Ovary (tissue), 7 donors: ENCODE measurements at regions not wholly inside any gene's neighbourhood (a gene's known extent, or its start where the extent isn't known, plus 50 kb on each side); places are given as distances from the start of the nearest gene placed in this dataset.

ENCODE experiments used
- DNase-seq, 5 donors: peaks; one replicate each; pipeline ENCODE4 v3.0.0-alpha.2; 2019 to 2020
- H3K27ac ChIP-seq, 2 donors: fragments of 200-600 bp; one replicate each; pipeline versions ENCODE4 v1.5.1 to v1.8.0; 2019 to 2022
- H3K27me3 ChIP-seq: fragments of 200-600 bp; one replicate; pipeline ENCODE4 v1.8.0; 2022
- H3K36me3 ChIP-seq: fragments of 200-600 bp; sonication (generic); one replicate; pipeline ENCODE4 v1.5.1; 2019
- H3K4me1 ChIP-seq: one replicate; pipeline ENCODE4 v1.8.1; 2013; ENCODE audit warnings: mild to moderate bottlenecking, moderate library complexity; ENCODE audit not compliant: insufficient read depth
- H3K4me3 ChIP-seq: fragments of 200-600 bp; sonication (generic); one replicate; pipeline ENCODE4 v1.5.1; 2017
- H3K9me3 ChIP-seq, 2 donors: fragments of 200-600 bp in 1 of 2; sonication (generic) in 1 of 2; one replicate each; pipeline versions ENCODE4 v1.5.1 to v1.8.1; 2013 to 2019; ENCODE audit warnings: mild to moderate bottlenecking in 1 of 2, moderate library complexity in 1 of 2
- CTCF ChIP-seq, 3 donors: fragments of 450-650 bp in 2 of 3; fragments of 200-600 bp in 1 of 3; IDR thresholded peaks; one replicate each; pipeline versions ENCODE4 v1.5.1 to v1.8.0; 2016 to 2022; ENCODE audit warnings: antibody characterized with exemption in 3 of 3, mild to moderate bottlenecking in 1 of 3
- EP300 ChIP-seq: sonication (generic); formaldehyde crosslinking; IDR thresholded peaks from one replicate; pipeline ENCODE4 v1.6.1; 2017; ENCODE audit warnings: antibody characterized with exemption
- POLR2A ChIP-seq: fragments of 450-650 bp; IDR thresholded peaks from one replicate; pipeline ENCODE4 v1.6.1; 2017; ENCODE audit warnings: antibody characterized with exemption, mild to moderate bottlenecking, moderate library complexity
- WGBS, 3 donors: extraction: QIAGEN DNeasy Blood & Tissue Kit in 1 of 3; methylation state at CpG; one replicate each; pipeline versions ENCODE4 v1.1.5 to v1.1.7; 2013 to 2017; 5-methylcytosine and 5-hydroxymethylcytosine counted together
- intact Hi-C, 4 donors: fragments of 100-400 bp; cut with DNase I; formaldehyde crosslinking; loops; one replicate each; pipeline versions ENCODE4 v1.11.0 to v1.15.1; 2022 to 2023
- donor health status: DM: no; HTN: no; CAD: no; lungs with moderate emphysema.
- donor health status: DM: no; HTN: no; CAD: no.
- donor health status: Bipolar disorder and iron deficiency.
- donor health status: DM: no; HTN: no; CAD: no.
- donor health status: DM: yes; HTN: yes; CAD: no.

GRCh38 chr4:180664766-180665368 lies 1578.3 kb upstream of the TENM3 start:
- Histone ChIP-seq H3K27me3 (no peaks in the 10 kb centered on the region), H3K27ac (no peak overlapping the region), H3K9me3 (no peaks in the 10 kb centered on the region), H3K4me1 (no peaks in the 10 kb centered on the region), H3K36me3 (no peaks in the 10 kb centered on the region), H3K4me3 (no peak overlapping the region)
- no peak for TF ChIP-seq EP300
- no peak for TF ChIP-seq POLR2A
- peak in 1 of 3 donors; percentile 11 for TF ChIP-seq CTCF (IDR thresholded peaks at IDR 0.05)
- intact Hi-C loops, result no loop called here
- WGBS, 3 donors, result 1 to 5% (median 1%) methylated on average over 5 of the region's 5 CpGs
- DNase-seq, result peak in 4 of 5 donors; percentile 21 to 56 (median 36)

- Histone ChIP-seq H3K27me3 (no peaks in the 10 kb centered on the region), H3K27ac (no peak overlapping the region), H3K9me3 (no peaks in the 10 kb centered on the region), H3K36me3 (no peaks in the 10 kb centered on the region), H3K4me3 (no peak overlapping the region), H3K4me1 (no peaks in the 10 kb centered on the region)
- no peak for DNase-seq
- 1 to 4% (median 1%) methylated on average over 2 of the region's 2 CpGs for WGBS, 3 donors
- TF ChIP-seq POLR2A, result no peak
- no peak for TF ChIP-seq EP300
- no peak for TF ChIP-seq CTCF (IDR thresholded peaks at IDR 0.05)
- intact Hi-C loops, result no loop called here
These were observed 1577.7 kb upstream of the TENM3 start for GRCh38 chr4:180665481-180665880.

GRCh38 chr4:180665994-180666824 lies 1577.0 kb upstream of the TENM3 start:
- H3K36me3 ChIP-seq, result no peaks in the 10 kb centered on the region
- no peak overlapping the region for H3K4me3 ChIP-seq
- 35 to 44% (median 36%) methylated on average over 7 of the region's 7 CpGs for WGBS, 3 donors
- no peaks in the 10 kb centered on the region for H3K27me3 ChIP-seq
- TF ChIP-seq CTCF (IDR thresholded peaks at IDR 0.05), result no peak
- TF ChIP-seq EP300, result no peak
- no peak for TF ChIP-seq POLR2A
- H3K9me3 ChIP-seq, result no peaks in the 10 kb centered on the region
- no peak for DNase-seq
- intact Hi-C loops, result no loop called here
- no peaks in the 10 kb centered on the region for H3K4me1 ChIP-seq
- no peak overlapping the region for H3K27ac ChIP-seq

GRCh38 chr4:180668732-180669131 lies 1574.5 kb upstream of the TENM3 start:
- Histone ChIP-seq H3K36me3 (no peaks in the 10 kb centered on the region), H3K4me1 (no peaks in the 10 kb centered on the region), H3K4me3 (no peak overlapping the region), H3K9me3 (no peaks in the 10 kb centered on the region), H3K27me3 (no peaks in the 10 kb centered on the region), H3K27ac (no peak overlapping the region)
- 90 to 92% (median 92%) methylated on average over 14 of the region's 14 CpGs for WGBS, 3 donors
- TF ChIP-seq EP300 (no peak), POLR2A (no peak), CTCF (IDR thresholded peaks at IDR 0.05) (no peak)
- DNase-seq, result no peak
- intact Hi-C loops, result no loop called here
